ENCODE measurements at regions not wholly inside any gene's neighbourhood (a gene's known extent, or its start where the extent isn't known, plus 50 kb on each side); places are given as distances from the start of the nearest gene placed in this dataset.
"Not testable (repeated sequence)": the region's sequence is repeated elsewhere in the genome, so short reads cannot be mapped to it uniquely, and the experiment has no call there.

DNA sequence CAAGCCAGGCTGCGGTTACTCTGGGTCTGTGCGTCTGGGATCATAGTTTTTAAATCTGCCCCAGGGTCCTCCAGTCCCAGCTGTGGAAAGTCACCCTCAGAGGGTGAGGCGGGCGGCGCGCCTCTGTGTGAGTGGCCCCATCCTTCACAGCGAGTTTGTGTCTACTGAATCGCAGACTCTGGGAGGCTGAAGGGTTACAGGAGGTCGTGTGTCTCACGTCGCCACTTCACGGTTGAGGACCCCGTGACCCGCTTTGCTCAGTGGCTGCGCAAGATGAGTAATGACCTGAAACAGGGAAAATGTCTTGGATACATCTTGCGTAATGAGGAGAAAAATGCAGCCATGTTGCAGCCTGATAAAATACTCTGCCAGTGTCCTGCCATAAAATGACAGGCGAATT is 72.3 kb upstream of the SAMD11 start:
- TF ChIP-seq POLR2A (IDR thresholded peaks at IDR 0.05) = not testable (repeated sequence)
- TF ChIP-seq, protein P1, sequence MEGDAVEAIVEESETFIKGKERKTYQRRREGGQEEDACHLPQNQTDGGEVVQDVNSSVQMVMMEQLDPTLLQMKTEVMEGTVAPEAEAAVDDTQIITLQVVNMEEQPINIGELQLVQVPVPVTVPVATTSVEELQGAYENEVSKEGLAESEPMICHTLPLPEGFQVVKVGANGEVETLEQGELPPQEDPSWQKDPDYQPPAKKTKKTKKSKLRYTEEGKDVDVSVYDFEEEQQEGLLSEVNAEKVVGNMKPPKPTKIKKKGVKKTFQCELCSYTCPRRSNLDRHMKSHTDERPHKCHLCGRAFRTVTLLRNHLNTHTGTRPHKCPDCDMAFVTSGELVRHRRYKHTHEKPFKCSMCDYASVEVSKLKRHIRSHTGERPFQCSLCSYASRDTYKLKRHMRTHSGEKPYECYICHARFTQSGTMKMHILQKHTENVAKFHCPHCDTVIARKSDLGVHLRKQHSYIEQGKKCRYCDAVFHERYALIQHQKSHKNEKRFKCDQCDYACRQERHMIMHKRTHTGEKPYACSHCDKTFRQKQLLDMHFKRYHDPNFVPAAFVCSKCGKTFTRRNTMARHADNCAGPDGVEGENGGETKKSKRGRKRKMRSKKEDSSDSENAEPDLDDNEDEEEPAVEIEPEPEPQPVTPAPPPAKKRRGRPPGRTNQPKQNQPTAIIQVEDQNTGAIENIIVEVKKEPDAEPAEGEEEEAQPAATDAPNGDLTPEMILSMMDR (IDR thresholded peaks at IDR 0.05) = not testable (repeated sequence)

Data from testis (tissue), 2 donors.